ENCODE measurements at regions not wholly inside any gene's neighbourhood (a gene's known extent, or its start where the extent isn't known, plus 50 kb on each side); places are given as distances from the start of the nearest gene placed in this dataset.

DNA sequence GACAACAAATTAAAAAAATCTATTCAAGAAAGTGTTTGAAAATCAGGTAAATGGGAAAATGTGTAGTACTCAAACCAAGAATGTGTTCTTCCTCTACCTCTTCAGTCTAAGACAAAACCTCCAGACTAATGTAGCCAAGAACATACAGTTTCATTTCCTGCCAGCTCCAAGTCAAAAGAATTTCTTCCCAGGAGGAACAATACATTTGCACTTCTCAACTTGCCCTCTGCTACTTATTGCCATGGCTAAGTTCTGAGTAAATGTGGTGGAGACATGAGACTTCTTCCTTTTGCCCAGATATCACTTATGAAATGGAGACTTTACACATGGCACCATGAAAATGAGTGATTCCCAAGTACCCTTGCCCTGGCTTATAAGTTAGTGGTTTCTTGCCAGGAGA is 2112.2 kb upstream of the C9orf72 start:
- in situ Hi-C loops (cut with HindIII; ENCODE audit: low pct_ligation_motif_present, low pct_unique_long_range_greater_than_20kb, low sequenced_read_pairs) = no loop called here
- no peak for DNase-seq

DNA sequence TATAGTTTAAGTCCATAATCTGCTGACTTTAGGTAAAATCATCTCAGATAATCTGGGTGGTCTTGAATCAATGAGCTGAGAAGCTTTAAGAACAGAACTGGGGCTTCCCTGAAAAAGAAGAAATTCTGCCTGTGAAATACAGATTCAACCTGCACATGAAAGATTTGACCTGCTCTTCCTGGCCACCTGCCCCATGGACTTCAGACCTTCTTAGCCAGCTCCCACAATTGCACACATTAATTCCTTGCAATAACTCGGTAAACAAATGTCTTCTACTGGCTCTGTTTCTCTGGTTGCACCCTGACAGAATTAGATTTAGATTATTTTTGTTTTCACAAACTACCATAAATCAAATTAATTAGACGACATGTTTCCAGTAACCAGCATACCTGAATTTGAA is 2117.9 kb upstream of the C9orf72 start:
- no peak for DNase-seq
- in situ Hi-C loops (cut with HindIII; ENCODE audit: low pct_ligation_motif_present, low pct_unique_long_range_greater_than_20kb, low sequenced_read_pairs) = no loop called here

DNA sequence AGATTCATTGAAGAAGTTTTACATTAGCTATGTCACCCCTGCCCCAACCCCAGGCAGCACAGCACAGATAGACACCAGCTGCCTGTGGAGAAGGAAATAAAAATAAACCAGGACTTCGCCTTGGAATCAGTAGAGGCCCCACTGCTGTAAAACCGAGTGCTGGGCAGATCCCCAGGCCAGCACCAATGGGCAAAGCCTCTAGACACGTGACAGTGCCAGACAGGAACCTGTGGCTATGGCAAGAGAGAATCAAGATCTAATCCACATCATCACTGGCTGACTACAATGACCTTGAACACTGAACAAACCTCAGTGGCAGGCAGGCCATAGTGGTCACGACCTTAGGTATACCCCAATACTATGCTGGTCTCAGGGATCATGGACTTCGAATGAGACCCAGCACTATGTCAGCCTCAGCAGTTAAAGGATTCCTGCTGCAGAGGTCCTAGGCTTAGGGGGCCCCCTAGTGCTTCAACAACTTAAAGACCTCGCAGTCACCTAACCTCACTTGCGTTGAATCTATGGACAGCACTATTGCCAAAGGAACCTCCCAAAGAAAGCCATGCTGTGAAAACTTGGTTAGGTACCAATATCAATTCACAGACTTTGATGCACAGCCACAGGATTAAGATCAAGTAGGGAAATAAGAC is 2118.6 kb upstream of the C9orf72 start:
- DNase-seq = peak; percentile 34

DNA sequence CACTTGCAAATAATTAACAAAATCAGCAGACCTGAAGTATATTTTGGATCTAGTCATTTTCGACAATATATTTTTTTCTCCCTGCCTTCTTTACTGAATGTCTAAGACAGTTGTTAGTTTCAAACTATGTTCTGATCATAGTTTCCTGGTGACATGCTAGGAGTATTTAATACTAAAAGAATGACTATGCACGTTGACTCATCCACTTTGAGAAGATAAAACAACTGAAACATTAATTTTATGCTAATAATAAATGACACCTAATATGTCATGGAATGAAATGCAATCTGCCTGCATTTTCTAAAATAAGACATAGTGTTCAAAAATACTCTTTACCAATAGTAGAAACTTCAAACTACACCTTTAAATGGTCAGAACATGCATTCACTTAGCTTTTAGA is 2123.7 kb upstream of the C9orf72 start:
- in situ Hi-C loops (cut with HindIII; ENCODE audit: low pct_ligation_motif_present, low pct_unique_long_range_greater_than_20kb, low sequenced_read_pairs) = no loop called here
- no peak for DNase-seq

More for the DNA sequence above, 2118.6 kb upstream of the C9orf72 start:
- in situ Hi-C loops (cut with HindIII; ENCODE audit: low pct_ligation_motif_present, low pct_unique_long_range_greater_than_20kb, low sequenced_read_pairs) = no loop called here

DNA sequence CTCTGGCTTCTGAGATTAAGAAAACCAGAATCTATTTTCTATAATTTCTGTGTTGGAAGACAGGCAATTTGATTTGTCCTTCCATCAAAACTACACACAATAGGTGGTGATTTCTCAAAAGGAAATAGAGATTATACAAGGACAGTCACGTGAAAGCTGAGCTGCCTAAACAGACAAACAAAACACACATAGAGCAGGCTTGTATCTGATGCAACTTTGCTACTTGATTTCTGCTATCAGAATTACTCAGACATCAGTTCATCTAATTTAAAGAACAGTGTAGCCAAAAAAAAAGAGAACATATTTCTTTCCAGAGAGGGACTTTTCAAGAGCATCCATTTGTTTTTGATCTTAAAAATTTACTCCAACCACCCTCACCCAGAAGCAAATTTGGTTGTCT is 2128.3 kb upstream of the C9orf72 start:
- in situ Hi-C loops (cut with HindIII; ENCODE audit: low pct_ligation_motif_present, low pct_unique_long_range_greater_than_20kb, low sequenced_read_pairs) = no loop called here
- no peak for DNase-seq

DNA sequence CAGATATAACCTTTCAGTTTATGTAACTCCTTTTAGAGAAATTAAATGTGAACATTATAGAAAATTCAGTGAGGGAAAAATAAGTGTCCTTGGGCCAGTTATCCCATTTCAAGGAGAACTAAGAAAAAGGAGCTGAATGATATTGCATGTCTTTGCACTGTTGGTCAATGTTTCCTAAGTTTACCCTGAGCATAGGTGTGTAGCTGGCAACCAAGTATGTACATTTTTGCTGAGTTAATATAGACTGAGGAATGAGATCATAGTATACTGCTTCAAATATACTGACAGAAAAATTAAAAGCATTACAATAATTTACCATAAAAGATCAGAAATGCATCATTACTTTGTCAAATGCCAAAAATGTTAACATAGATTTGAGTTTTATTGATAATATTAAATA is 2128.7 kb upstream of the C9orf72 start:
- in situ Hi-C loops (cut with HindIII; ENCODE audit: low pct_ligation_motif_present, low pct_unique_long_range_greater_than_20kb, low sequenced_read_pairs) = no loop called here
- no peak for DNase-seq

DNA sequence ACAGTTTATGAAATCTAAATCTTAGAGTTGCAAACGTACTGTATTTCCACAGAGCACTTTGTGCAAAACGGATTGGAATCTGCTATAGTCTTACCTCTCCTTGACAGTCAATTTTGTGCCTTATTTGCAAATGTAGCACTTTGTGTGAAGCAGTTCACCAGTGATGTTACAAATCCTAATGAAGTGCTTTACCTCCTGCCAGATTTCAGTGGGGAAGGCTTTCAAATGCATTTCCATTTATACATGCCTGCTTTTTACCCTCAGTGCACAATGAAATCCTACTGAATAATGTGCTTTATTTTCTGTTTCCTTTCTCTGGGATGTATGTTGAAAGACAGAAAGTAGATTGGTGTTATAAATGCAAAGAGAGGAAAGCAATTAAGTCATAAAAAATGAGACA is 2141.6 kb upstream of the C9orf72 start:
- in situ Hi-C loops (cut with HindIII; ENCODE audit: low pct_ligation_motif_present, low pct_unique_long_range_greater_than_20kb, low sequenced_read_pairs) = no loop called here
- DNase-seq = no peak

DNA sequence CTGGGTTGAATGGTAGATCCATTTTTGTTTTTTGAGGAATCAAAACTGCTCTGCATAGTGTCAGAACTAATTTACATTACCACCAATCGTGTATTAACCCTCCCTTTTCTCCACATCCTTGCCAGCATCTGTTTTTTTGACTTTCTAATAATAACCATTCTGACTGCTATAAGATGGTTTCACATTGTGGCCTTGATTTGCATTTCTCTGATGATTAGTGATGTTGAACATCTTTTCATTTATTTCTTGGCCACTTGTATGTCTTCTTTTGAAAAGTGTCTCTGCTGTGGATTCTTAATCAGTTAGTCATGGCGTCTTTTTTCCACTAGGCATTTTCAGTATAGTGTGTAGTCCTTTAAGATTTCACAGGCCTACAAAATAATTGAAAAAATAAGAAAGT is 2144.3 kb upstream of the C9orf72 start:
- no peak for DNase-seq
- in situ Hi-C loops (cut with HindIII; ENCODE audit: low pct_ligation_motif_present, low pct_unique_long_range_greater_than_20kb, low sequenced_read_pairs) = no loop called here

DNA sequence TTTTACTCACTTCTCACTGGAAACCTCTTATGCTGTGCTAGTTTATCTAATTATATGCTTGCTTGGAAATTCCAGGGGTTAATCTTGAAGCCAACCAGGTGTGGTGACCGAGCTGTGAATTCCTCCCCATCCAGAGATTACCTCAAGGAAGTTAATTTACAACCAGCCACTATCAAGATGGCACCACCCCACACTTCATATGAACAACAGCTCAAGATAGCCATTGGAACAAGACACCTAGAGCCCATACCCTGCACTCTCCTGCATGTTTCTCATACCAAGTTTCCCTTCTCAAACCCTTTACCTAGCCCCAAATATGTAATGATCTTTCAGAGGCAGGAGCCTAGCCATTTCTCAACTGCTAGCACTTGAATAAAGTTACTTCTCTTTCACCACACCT is 2156.9 kb upstream of the C9orf72 start:
- DNase-seq = no peak
- in situ Hi-C loops (cut with HindIII; ENCODE audit: low pct_ligation_motif_present, low pct_unique_long_range_greater_than_20kb, low sequenced_read_pairs) = no loop called here

DNA sequence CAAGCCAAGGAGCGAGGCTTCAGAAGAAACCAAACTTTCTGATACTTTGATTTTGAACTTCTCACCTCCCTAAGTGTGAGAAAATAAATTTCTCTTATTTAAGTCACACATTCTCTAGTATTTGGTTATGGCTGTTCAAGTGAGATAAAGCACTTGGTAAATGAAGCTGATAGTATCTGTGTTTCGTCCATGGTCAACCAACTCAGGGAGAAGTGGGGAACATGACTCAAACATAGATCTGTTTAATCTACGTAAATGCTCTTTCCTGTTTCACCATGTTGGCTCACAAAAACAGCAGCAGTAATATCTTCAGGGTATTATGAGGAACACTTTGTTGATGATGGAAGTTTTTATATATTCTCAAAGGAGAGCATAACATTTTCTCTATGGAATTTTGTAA is 2167.2 kb upstream of the C9orf72 start:
- no peak for DNase-seq
- in situ Hi-C loops (cut with HindIII; ENCODE audit: low pct_ligation_motif_present, low pct_unique_long_range_greater_than_20kb, low sequenced_read_pairs) = no loop called here

DNA sequence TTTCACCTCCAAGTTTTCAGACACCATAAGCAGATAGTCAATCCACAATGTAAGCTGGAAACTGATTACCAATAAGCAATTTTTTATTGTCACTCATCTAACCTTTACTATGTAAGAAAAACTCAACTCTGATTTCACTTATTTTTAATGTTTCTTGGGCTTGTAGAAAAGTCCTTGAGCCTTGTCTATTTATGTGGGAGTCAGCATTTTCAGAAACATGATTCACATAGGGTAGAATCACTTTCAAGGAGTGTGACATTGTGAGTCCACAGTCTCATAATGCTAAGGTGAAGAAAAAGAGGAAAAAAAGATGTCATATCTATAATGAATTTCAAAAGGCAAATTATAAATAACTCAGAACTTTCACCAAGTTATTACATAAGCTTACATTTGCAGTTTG is 2167.9 kb upstream of the C9orf72 start:
- in situ Hi-C loops (cut with HindIII; ENCODE audit: low pct_ligation_motif_present, low pct_unique_long_range_greater_than_20kb, low sequenced_read_pairs) = no loop called here
- DNase-seq = no peak

DNA sequence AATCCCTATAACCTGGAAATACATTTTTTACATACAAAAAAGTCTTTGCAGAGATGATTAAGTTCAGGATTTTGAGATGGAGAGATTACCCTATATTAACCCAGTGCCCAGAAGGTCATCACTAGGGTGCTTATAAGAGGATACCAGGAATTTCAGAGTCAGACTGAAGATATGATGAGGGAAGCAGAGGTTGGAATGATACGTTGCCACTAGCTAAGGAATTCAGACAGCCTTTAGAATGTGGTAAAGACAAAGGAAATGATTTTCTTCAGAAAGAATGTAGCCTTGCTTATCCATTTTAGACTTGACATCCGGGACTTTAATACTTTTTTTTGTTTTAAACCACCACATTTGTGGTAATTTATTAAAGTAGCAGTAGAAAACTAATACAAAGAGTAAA is 2176.8 kb upstream of the C9orf72 start:
- in situ Hi-C loops (cut with HindIII; ENCODE audit: low pct_ligation_motif_present, low pct_unique_long_range_greater_than_20kb, low sequenced_read_pairs) = no loop called here
- DNase-seq = no peak

DNA sequence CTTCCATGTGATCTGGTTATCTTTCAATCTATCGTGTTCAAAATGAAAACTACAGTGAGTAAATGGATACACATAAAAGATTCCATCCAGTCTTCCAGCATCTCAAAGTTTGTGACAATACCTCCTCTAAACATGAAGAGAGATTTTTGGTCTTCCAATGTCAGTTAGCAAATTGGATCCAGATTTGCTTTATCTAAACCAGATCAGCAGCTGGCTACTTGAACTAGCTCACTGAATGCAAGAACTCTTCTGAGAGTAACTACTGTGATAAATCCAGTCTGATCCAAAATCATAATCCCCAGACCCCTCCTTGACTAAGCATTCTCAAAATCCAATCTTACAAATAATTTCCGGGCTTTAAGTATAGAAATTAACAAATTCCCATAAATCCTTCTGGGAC is 2177.9 kb upstream of the C9orf72 start:
- no peak for DNase-seq

DNA sequence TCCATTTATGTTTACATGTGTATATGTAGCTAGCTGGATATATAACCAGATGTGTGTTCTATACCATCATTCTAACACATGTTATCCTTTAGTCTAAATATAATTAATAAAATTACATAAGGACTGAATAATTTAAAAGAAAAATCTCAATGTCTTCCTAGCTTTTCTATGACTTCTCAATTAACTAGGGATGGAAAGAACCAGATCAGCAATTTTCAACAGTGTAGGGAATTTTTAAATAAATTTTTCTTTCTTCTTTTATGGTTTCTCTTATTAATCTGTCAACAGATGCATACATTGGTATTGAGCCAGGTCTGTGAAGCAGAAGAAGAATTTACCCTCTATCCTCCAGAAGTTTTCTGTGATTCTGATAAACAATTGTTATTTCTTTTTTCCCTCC is 2180.4 kb upstream of the C9orf72 start:
- in situ Hi-C loops (cut with HindIII; ENCODE audit: low pct_ligation_motif_present, low pct_unique_long_range_greater_than_20kb, low sequenced_read_pairs) = no loop called here
- no peak for DNase-seq

More for the DNA sequence above, 2177.9 kb upstream of the C9orf72 start:
- in situ Hi-C loops (cut with HindIII; ENCODE audit: low pct_ligation_motif_present, low pct_unique_long_range_greater_than_20kb, low sequenced_read_pairs) = no loop called here

DNA sequence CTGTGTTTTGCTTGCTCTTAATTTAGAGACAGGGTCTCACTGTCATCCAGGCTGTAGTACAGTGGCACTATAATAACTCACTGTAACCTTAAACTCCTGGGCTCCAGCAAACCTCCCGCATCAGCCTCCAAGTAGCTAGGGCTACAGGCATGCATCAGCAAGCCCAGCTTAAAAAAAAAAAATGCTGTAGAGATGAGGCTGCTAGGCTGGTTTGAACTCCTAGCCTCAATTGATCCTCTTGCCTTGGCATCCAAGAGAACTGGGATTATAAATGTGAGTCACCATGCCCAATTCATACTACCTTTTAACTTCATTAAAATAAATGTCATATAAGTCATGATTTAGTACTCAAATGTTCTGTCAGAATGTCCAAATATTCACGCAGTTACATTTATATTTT is 2195.7 kb upstream of the C9orf72 start:
- no peak for DNase-seq
- in situ Hi-C loops (cut with HindIII; ENCODE audit: low pct_ligation_motif_present, low pct_unique_long_range_greater_than_20kb, low sequenced_read_pairs) = no loop called here

DNA sequence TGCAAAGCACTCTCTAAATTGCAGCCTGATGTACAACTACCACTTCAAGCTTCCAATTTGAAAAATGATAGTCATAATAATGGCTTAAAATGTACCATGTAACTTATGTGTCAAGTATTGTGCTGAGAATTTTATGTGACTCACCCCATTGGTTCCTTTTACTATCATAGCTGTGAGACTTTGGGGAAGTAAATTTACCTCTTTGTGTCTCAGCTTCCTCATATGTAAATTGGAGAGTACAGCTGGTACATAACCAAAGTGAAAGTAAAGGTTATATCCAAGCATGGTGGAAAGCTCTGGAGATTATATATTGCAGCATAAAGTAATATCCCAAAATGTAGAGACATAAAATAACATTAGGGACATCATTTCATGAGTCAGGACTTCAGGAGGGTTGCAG is 2200.4 kb upstream of the C9orf72 start:
- DNase-seq = no peak
- in situ Hi-C loops (cut with HindIII; ENCODE audit: low pct_ligation_motif_present, low pct_unique_long_range_greater_than_20kb, low sequenced_read_pairs) = no loop called here

DNA sequence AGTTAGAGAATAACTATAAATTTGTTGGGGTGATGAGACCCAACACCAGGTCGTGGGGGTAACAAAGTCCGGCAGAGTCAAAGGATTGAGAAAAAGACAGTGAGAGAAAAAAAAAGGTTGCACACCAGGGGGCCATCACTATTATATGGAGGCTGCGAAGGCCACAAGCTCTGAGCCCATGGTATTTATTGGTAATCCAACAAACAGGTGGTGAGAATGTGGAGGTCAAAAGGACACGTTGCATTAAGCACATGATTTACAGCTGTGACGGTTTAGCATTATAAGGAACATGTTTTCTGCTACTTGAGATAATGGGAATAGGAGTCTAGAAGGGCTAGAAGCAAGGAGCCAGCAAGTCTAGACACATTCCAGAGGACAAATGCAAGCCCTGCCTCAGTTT is 2202.2 kb upstream of the C9orf72 start:
- no peak for DNase-seq

DNA sequence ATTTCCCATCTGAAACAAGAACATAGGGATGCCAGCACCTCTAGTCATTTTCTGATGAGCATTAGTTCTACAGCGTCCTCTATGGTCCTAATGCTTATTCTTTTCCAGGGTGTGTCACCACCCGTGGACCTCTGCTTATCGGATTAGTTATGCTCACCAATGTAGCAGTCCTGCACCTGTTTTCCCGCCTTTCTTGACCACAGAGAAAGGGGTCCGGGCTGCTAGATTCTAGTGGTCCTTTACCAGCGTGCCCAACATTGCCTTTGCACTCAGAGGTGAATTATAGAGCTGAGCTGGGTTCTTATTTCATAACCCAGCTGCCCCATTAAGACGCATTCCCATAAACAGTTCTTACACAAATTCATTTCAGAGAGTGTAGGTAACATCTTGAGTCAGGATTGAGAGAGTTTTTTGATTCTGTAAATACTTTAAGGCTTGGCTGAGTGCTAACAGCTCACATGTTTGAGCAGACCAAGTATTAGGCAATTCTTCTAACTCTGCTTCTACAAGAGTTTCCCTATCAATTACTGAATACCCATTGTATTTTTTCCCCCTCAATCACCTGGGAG is 2205.1 kb upstream of the C9orf72 start:
- in situ Hi-C loops (cut with HindIII; ENCODE audit: low pct_ligation_motif_present, low pct_unique_long_range_greater_than_20kb, low sequenced_read_pairs) = no loop called here
- DNase-seq = no peak

More for the DNA sequence above, 2202.2 kb upstream of the C9orf72 start:
- in situ Hi-C loops (cut with HindIII; ENCODE audit: low pct_ligation_motif_present, low pct_unique_long_range_greater_than_20kb, low sequenced_read_pairs) = no loop called here

DNA sequence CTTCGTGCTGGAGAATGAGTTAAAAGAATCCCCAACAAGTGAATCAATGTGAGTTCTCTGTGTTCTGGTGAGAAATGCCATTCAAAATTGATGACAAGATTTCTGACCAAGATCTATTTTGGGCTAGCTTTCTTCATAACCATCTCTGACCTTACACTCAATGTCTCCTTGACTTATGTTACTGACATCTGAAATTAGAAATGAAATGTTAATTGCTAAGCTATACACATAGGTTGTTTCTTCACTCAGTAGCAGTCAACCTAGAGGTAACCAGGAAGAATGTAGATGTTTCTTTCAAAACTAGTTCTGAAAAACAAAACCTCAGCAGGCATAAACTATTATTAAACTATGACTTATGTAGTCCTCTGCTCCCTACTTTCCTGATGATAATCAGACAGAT is 2220.7 kb upstream of the C9orf72 start:
- in situ Hi-C loops (cut with HindIII; ENCODE audit: low pct_ligation_motif_present, low pct_unique_long_range_greater_than_20kb, low sequenced_read_pairs) = no loop called here
- no peak for DNase-seq

DNA sequence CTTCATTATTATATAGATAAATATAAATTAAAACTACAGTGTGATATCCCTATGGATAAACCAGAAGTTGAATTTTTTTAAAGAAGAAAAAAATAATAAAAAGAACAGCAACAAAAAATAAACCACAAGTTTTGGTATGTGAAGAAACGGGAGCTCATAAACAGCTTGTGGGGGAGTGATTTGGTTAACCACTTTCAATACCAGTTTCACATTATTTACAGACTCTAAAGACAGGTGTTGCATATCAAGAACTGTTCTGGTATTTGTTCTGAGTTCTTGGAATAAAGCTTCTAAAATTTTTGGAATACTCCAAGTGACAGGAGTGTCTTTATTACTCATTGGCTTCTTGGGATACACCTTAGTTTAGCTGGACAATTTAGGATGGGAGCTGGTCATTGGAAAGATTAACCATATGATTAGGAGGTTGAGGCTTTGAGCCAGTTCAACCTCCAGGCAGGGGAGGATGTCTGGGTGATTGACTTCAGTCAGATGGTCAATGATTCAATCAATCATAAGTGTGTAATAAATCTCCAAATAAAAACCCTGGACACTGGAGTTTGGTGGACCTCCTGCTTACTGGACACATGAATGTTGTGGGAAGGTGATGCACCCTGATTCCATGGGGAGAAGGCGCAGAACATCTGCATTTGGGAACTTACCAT is 2223.1 kb upstream of the C9orf72 start:
- in situ Hi-C loops (cut with HindIII; ENCODE audit: low pct_ligation_motif_present, low pct_unique_long_range_greater_than_20kb, low sequenced_read_pairs) = no loop called here
- no peak for DNase-seq

All from ACHN (cell line).